ENCODE measurements at regions not wholly inside any gene's neighbourhood (a gene's known extent, or its start where the extent isn't known, plus 50 kb on each side); places are given as distances from the start of the nearest gene placed in this dataset.

- H3K4me3 ChIP-seq (ENCODE audit: low read length), result no peak overlapping the region
- no peak overlapping the region for H3K27ac ChIP-seq (ENCODE audit: low read depth, low read length)
- no peaks in the 10 kb centered on the region for H3K4me1 ChIP-seq (ENCODE audit: insufficient read depth, low read length)
- H3K9me3 ChIP-seq (ENCODE audit: low read length), result no peaks in the 10 kb centered on the region
- ChIA-PET POLR2A (no interaction called here), CTCF (no interaction called here)
- DNase-seq, result no peak
- H3K27me3 ChIP-seq (ENCODE audit: insufficient read depth, low read length, poor library complexity, severe bottlenecking), result no peaks in the 10 kb centered on the region
- H3K27ac Mint-ChIP-seq, result no peak overlapping the region
- peaks cover 2 to 14% of the 10 kb centered on the region in 2 donors for H3K27me3 Mint-ChIP-seq
- H3K4me1 Mint-ChIP-seq, result peaks cover 3 to 11% (median 6%) of the 10 kb centered on the region in 3 donors
- H3K36me3 ChIP-seq (ENCODE audit: insufficient read depth, low read length), result no peaks in the 10 kb centered on the region
- H3K9me3 Mint-ChIP-seq, result no peaks in the 10 kb centered on the region
- H3K36me3 Mint-ChIP-seq, result no peaks in the 10 kb centered on the region
- H3K4me3 Mint-ChIP-seq, result no peak overlapping the region
These were observed 211.6 kb upstream of the PRPS1L1 start for GRCh38 chr7:18239212-18239611.

GRCh38 chr7:18241543-18242231 is 214.0 kb upstream of the PRPS1L1 start:
- Mint-ChIP-seq H3K27me3 (peaks cover 8 to 11% of the 10 kb centered on the region in 2 donors), H3K27ac (no peak overlapping the region), H3K36me3 (peaks cover 0 to 3% (median 0%) of the 10 kb centered on the region in 3 donors), H3K9me3 (peaks cover 0 to 5% (median 4%) of the 10 kb centered on the region in 5 donors), H3K4me3 (no peak overlapping the region), H3K4me1 (peaks cover 3 to 11% (median 6%) of the 10 kb centered on the region in 3 donors)
- Histone ChIP-seq H3K36me3 (ENCODE audit: insufficient read depth, low read length) (no peaks in the 10 kb centered on the region), H3K27ac (ENCODE audit: low read depth, low read length) (no peak overlapping the region), H3K4me1 (ENCODE audit: insufficient read depth, low read length) (no peaks in the 10 kb centered on the region), H3K4me3 (ENCODE audit: low read length) (no peak overlapping the region), H3K9me3 (ENCODE audit: low read length) (no peaks in the 10 kb centered on the region), H3K27me3 (ENCODE audit: insufficient read depth, low read length, poor library complexity, severe bottlenecking) (no peaks in the 10 kb centered on the region)
- DNase-seq, result no peak
- POLR2A ChIA-PET, result no interaction called here
- CTCF ChIA-PET, result no interaction called here

- POLR2A ChIA-PET, result no interaction called here
- H3K9me3 Mint-ChIP-seq, result peaks cover 8 to 17% (median 13%) of the 10 kb centered on the region in 5 donors
- no peaks in the 10 kb centered on the region for H3K4me1 ChIP-seq (ENCODE audit: insufficient read depth, low read length)
- H3K4me1 Mint-ChIP-seq, result peaks cover 3 to 11% (median 6%) of the 10 kb centered on the region in 3 donors
- no peaks in the 10 kb centered on the region for H3K36me3 ChIP-seq (ENCODE audit: insufficient read depth, low read length)
- H3K27me3 ChIP-seq (ENCODE audit: insufficient read depth, low read length, poor library complexity, severe bottlenecking), result no peaks in the 10 kb centered on the region
- peaks cover 7 to 11% of the 10 kb centered on the region in 2 donors for H3K27me3 Mint-ChIP-seq
- H3K4me3 ChIP-seq (ENCODE audit: low read length), result no peak overlapping the region
- CTCF ChIA-PET, result no interaction called here
- DNase-seq, result no peak
- H3K36me3 Mint-ChIP-seq, result peaks cover 0 to 16% (median 0%) of the 10 kb centered on the region in 3 donors
- no peaks in the 10 kb centered on the region for H3K9me3 ChIP-seq (ENCODE audit: low read length)
- H3K4me3 Mint-ChIP-seq, result no peak overlapping the region
- no peak overlapping the region for H3K27ac Mint-ChIP-seq
- no peak overlapping the region for H3K27ac ChIP-seq (ENCODE audit: low read depth, low read length)
These were observed 216.1 kb upstream of the PRPS1L1 start for GRCh38 chr7:18243731-18244130.

GRCh38 chr7:18250133-18250532 is 222.5 kb upstream of the PRPS1L1 start:
- no peak overlapping the region for H3K4me3 ChIP-seq (ENCODE audit: low read length)
- Mint-ChIP-seq H3K4me3 (no peak overlapping the region), H3K4me1 (no peaks in the 10 kb centered on the region), H3K27ac (no peak overlapping the region), H3K9me3 (peaks cover 22 to 38% (median 33%) of the 10 kb centered on the region in 5 donors), H3K27me3 (peaks cover 4 to 9% of the 10 kb centered on the region in 2 donors), H3K36me3 (peaks cover 0 to 30% (median 4%) of the 10 kb centered on the region in 3 donors)
- DNase-seq, result no peak
- CTCF ChIA-PET, result no interaction called here
- no peaks in the 10 kb centered on the region for H3K36me3 ChIP-seq (ENCODE audit: insufficient read depth, low read length)
- H3K4me1 ChIP-seq (ENCODE audit: insufficient read depth, low read length), result no peaks in the 10 kb centered on the region
- H3K27ac ChIP-seq (ENCODE audit: low read depth, low read length), result no peak overlapping the region
- H3K9me3 ChIP-seq (ENCODE audit: low read length), result no peaks in the 10 kb centered on the region
- POLR2A ChIA-PET, result no interaction called here
- H3K27me3 ChIP-seq (ENCODE audit: insufficient read depth, low read length, poor library complexity, severe bottlenecking), result no peaks in the 10 kb centered on the region

- Mint-ChIP-seq H3K27me3 (no peaks in the 10 kb centered on the region), H3K4me3 (no peak overlapping the region), H3K9me3 (peaks cover 3 to 15% (median 10%) of the 10 kb centered on the region in 5 donors), H3K4me1 (no peaks in the 10 kb centered on the region), H3K27ac (no peak overlapping the region), H3K36me3 (peaks cover 0 to 3% (median 3%) of the 10 kb centered on the region in 3 donors)
- no peak overlapping the region for H3K27ac ChIP-seq (ENCODE audit: low read depth, low read length)
- POLR2A ChIA-PET, result no interaction called here
- no peaks in the 10 kb centered on the region for H3K4me1 ChIP-seq (ENCODE audit: insufficient read depth, low read length)
- DNase-seq, result no peak
- CTCF ChIA-PET, result no interaction called here
- no peak overlapping the region for H3K4me3 ChIP-seq (ENCODE audit: low read length)
- no peaks in the 10 kb centered on the region for H3K27me3 ChIP-seq (ENCODE audit: insufficient read depth, low read length, poor library complexity, severe bottlenecking)
- no peaks in the 10 kb centered on the region for H3K9me3 ChIP-seq (ENCODE audit: low read length)
- H3K36me3 ChIP-seq (ENCODE audit: insufficient read depth, low read length), result no peaks in the 10 kb centered on the region
These were observed 230.1 kb upstream of the PRPS1L1 start for GRCh38 chr7:18257711-18258110.

- H3K27ac Mint-ChIP-seq, result no peak overlapping the region
- no peaks in the 10 kb centered on the region for H3K36me3 Mint-ChIP-seq
- no peaks in the 10 kb centered on the region for H3K9me3 ChIP-seq (ENCODE audit: low read length)
- H3K27me3 ChIP-seq (ENCODE audit: insufficient read depth, low read length, poor library complexity, severe bottlenecking), result no peaks in the 10 kb centered on the region
- no peaks in the 10 kb centered on the region for H3K4me1 ChIP-seq (ENCODE audit: insufficient read depth, low read length)
- H3K36me3 ChIP-seq (ENCODE audit: insufficient read depth, low read length), result no peaks in the 10 kb centered on the region
- no peak for DNase-seq
- H3K4me3 Mint-ChIP-seq, result no peak overlapping the region
- ChIA-PET POLR2A (no interaction called here), CTCF (no interaction called here)
- no peak overlapping the region for H3K27ac ChIP-seq (ENCODE audit: low read depth, low read length)
- H3K9me3 Mint-ChIP-seq, result peaks cover 0 to 12% (median 9%) of the 10 kb centered on the region in 5 donors
- H3K4me1 Mint-ChIP-seq, result no peaks in the 10 kb centered on the region
- no peak overlapping the region for H3K4me3 ChIP-seq (ENCODE audit: low read length)
- no peaks in the 10 kb centered on the region for H3K27me3 Mint-ChIP-seq
These were observed 233.5 kb upstream of the HDAC9 start for GRCh38 chr7:18262058-18262457.

DNA sequence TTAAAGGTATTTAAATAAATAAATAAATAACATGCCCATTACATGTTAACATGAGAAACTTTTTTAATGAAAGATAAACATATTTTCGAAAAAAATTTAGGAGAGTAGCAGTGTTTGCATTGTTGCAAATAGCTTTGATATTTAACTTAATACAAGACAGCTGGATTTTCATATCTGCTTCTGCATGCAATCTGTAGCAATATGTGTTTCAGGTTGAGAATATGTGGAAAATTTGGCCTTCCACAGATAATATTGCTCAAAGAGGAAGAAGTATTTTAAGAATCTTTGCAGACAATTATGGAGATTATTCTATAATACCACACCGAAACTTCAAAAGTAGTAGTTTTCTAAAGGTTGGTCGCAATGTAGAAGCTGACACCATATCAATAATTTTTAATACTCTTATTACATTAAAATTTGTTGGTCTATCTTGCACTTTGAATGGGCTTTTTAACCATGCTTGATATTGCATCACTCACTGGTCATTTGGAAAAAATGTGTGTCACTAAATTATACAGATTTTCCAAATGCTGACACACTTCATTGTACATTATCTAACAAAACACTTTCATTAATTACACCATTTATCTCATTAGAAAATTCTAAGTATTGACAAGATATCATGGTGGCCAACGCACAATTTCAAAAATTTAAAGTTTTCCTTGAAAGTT is 229.8 kb upstream of the HDAC9 start:
- no peaks in the 10 kb centered on the region for H3K27me3 Mint-ChIP-seq
- H3K36me3 Mint-ChIP-seq, result no peaks in the 10 kb centered on the region
- CTCF ChIA-PET, result no interaction called here
- no peak overlapping the region for H3K4me3 Mint-ChIP-seq
- H3K9me3 Mint-ChIP-seq, result peaks cover 0 to 12% (median 8%) of the 10 kb centered on the region in 5 donors
- Histone ChIP-seq H3K9me3 (ENCODE audit: low read length) (no peaks in the 10 kb centered on the region), H3K27ac (ENCODE audit: low read depth, low read length) (no peak overlapping the region), H3K27me3 (ENCODE audit: insufficient read depth, low read length, poor library complexity, severe bottlenecking) (no peaks in the 10 kb centered on the region), H3K36me3 (ENCODE audit: insufficient read depth, low read length) (no peaks in the 10 kb centered on the region), H3K4me3 (ENCODE audit: low read length) (no peak overlapping the region), H3K4me1 (ENCODE audit: insufficient read depth, low read length) (no peaks in the 10 kb centered on the region)
- no peak for DNase-seq
- no peak overlapping the region for H3K27ac Mint-ChIP-seq
- POLR2A ChIA-PET, result no interaction called here
- peaks cover 2 to 8% (median 7%) of the 10 kb centered on the region in 3 donors for H3K4me1 Mint-ChIP-seq

DNA sequence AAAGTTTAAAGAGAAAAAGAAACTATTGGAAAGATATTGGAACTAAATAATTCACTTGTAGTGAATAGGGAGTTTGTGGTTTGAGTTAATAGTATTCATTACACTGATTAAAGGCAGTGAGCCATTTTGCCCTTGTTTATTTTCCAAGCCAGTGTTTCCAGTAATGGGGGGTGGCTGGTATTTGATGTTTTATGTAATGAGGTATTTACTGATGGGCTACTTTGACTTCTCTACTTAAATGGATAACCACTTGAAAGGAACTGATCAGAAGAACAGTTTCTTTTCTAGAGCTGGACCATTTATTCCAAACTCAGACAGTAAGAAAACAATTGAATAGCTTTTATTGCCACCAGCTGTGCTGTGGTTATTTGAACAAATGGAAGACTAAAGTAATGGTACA is 227.0 kb upstream of the HDAC9 start:
- Mint-ChIP-seq H3K36me3 (no peaks in the 10 kb centered on the region), H3K9me3 (no peaks in the 10 kb centered on the region), H3K4me1 (peaks cover 2 to 8% (median 7%) of the 10 kb centered on the region in 3 donors), H3K27ac (no peak overlapping the region), H3K4me3 (no peak overlapping the region), H3K27me3 (no peaks in the 10 kb centered on the region)
- ChIA-PET POLR2A (no interaction called here), CTCF (no interaction called here)
- H3K4me1 ChIP-seq (ENCODE audit: insufficient read depth, low read length), result no peaks in the 10 kb centered on the region
- no peak overlapping the region for H3K27ac ChIP-seq (ENCODE audit: low read depth, low read length)
- no peaks in the 10 kb centered on the region for H3K27me3 ChIP-seq (ENCODE audit: insufficient read depth, low read length, poor library complexity, severe bottlenecking)
- no peaks in the 10 kb centered on the region for H3K9me3 ChIP-seq (ENCODE audit: low read length)
- H3K4me3 ChIP-seq (ENCODE audit: low read length), result no peak overlapping the region
- H3K36me3 ChIP-seq (ENCODE audit: insufficient read depth, low read length), result no peaks in the 10 kb centered on the region
- no peak for DNase-seq

Data from CD8-positive, alpha-beta memory T cell (primary cell).